ENCODE measurements at regions not wholly inside any gene's neighbourhood (a gene's known extent, or its start where the extent isn't known, plus 50 kb on each side); places are given as distances from the start of the nearest gene placed in this dataset.
A peak's percentile ranks its signal among the peaks of the same experiment; 100 is the strongest.
"Not testable (repeated sequence)": the region's sequence is repeated elsewhere in the genome, so short reads cannot be mapped to it uniquely, and the experiment has no call there.

GRCh38 chr13:38415233-38415632, 65.6 kb downstream of the UFM1 start:
- peak in 1 of 2 experiments; percentile 18 for DNase-seq

- no peak for DNase-seq
Measured at GRCh38 chr13:38417241-38417640, 67.6 kb downstream of the UFM1 start.

- DNase-seq: peak in 1 of 2 experiments; percentile 8
Measured at GRCh38 chr13:38417727-38418126, 68.1 kb downstream of the UFM1 start.

- DNase-seq: no peak
Measured at GRCh38 chr13:38418286-38418685, 68.6 kb downstream of the UFM1 start.

GRCh38 chr13:38419312-38419873, 69.7 kb downstream of the UFM1 start:
- no peak for DNase-seq

- DNase-seq: no peak
Measured at GRCh38 chr13:38421590-38422560, 72.2 kb downstream of the UFM1 start.

- no peak for DNase-seq
Measured at GRCh38 chr13:38429916-38430315, 80.3 kb downstream of the UFM1 start.

GRCh38 chr13:38430796-38431195, 81.1 kb downstream of the UFM1 start:
- no peak for DNase-seq

GRCh38 chr13:38440666-38441065, 91.0 kb downstream of the UFM1 start:
- no peak for DNase-seq

- DNase-seq: no peak
Measured at GRCh38 chr13:38444904-38445303, 95.3 kb downstream of the UFM1 start.

GRCh38 chr13:38452656-38453055, 103.0 kb downstream of the UFM1 start:
- DNase-seq: no peak

- no peak for DNase-seq
Measured at GRCh38 chr13:38462605-38463004, 113.0 kb downstream of the UFM1 start.

- DNase-seq: no peak
Measured at GRCh38 chr13:38463048-38463447, 113.4 kb downstream of the UFM1 start.

- DNase-seq: not testable (repeated sequence)
Measured at GRCh38 chr13:38472411-38472810, 122.8 kb downstream of the UFM1 start.

GRCh38 chr13:38473305-38473704, 123.7 kb downstream of the UFM1 start:
- DNase-seq: no peak

- DNase-seq: no peak
Measured at GRCh38 chr13:38477676-38478075, 128.0 kb downstream of the UFM1 start.

- DNase-seq: no peak
Measured at GRCh38 chr13:38483623-38484022, 134.0 kb downstream of the UFM1 start.

GRCh38 chr13:38490657-38491056, 141.0 kb downstream of the UFM1 start:
- no peak for DNase-seq

- no peak for DNase-seq
Measured at GRCh38 chr13:38494445-38494844, 144.8 kb downstream of the UFM1 start.

- DNase-seq: no peak
Measured at GRCh38 chr13:38496917-38497316, 147.3 kb downstream of the UFM1 start.

GRCh38 chr13:38498271-38498670, 148.6 kb downstream of the UFM1 start:
- DNase-seq: no peak

- no peak for DNase-seq
Measured at GRCh38 chr13:38514575-38514974, 164.9 kb downstream of the UFM1 start.

GRCh38 chr13:38518328-38518727, 168.5 kb upstream of the FREM2 start:
- peak; percentile 63 to 76 for DNase-seq

GRCh38 chr13:38519229-38519911, 167.5 kb upstream of the FREM2 start:
- DNase-seq: no peak

Measured in SHP77 (cell line).